ENCODE measurements at regions not wholly inside any gene's neighbourhood (a gene's known extent, or its start where the extent isn't known, plus 50 kb on each side); places are given as distances from the start of the nearest gene placed in this dataset.

GRCh38 chr2:198917926-198918720, 539.6 kb downstream of the SATB2 start:
- TF ChIP-seq EZH2 (IDR thresholded peaks at IDR 0.05; ENCODE audit: insufficient read depth, poor library complexity, severe bottlenecking): no peak
- TF ChIP-seq EZH2phosphoT487 (IDR thresholded peaks at IDR 0.05; ENCODE audit: insufficient read depth, low read depth): no peak
